ENCODE measurements at regions not wholly inside any gene's neighbourhood (a gene's known extent, or its start where the extent isn't known, plus 50 kb on each side); places are given as distances from the start of the nearest gene placed in this dataset.

- BruUV-seq (replicated peaks), result no TSS peak
- Histone ChIP-seq H3K36me3 (ENCODE audit: control insufficient read depth in 2 of 2, extremely low read depth in 1 of 2, insufficient read depth in 2 of 2, low read length in 2 of 2) (no peaks in the 10 kb centered on the region), H3K9me3 (replicated peaks; ENCODE audit: control insufficient read depth, insufficient read depth, low read length) (no peaks in the 10 kb centered on the region), H3K4me3 (replicated peaks in 1 of 3; ENCODE audit: insufficient read depth in 1 of 3, low read depth in 1 of 3, low read length in 3 of 3) (no peak overlapping the region), H4K20me1 (replicated peaks; ENCODE audit: control insufficient read depth, extremely low read depth, insufficient read depth, low read length) (no peaks in the 10 kb centered on the region), H3K4me2 (ENCODE audit: insufficient read depth, low read length) (no peak overlapping the region), H3K79me2 (ENCODE audit: control insufficient read depth, insufficient read depth, low read length) (no peaks in the 10 kb centered on the region), H3K27me3 (ENCODE audit: control insufficient read depth in 2 of 2, insufficient read depth in 2 of 2, low read length in 2 of 2) (no peaks in the 10 kb centered on the region), H3K4me1 (ENCODE audit: control insufficient read depth, extremely low read depth, insufficient read depth, low read length) (no peaks in the 10 kb centered on the region), H3K9ac (replicated peaks; ENCODE audit: extremely low read depth, insufficient read depth, low read length) (no peak overlapping the region), H2AFZ (ENCODE audit: low read depth, low read length) (no peak overlapping the region), H3K27ac (ENCODE audit: insufficient read depth, low read depth, low read length) (no peak overlapping the region), H3K9me1 (replicated peaks; ENCODE audit: control insufficient read depth, extremely low read depth, insufficient read depth, low read length) (no peaks in the 10 kb centered on the region)
- FAIRE-seq (no peak), DNase-seq (ENCODE audit: low read depth, low spot score) (no peak)
- ChIA-PET CTCF (no interaction called here), POLR2A (no interaction called here)
- dilution Hi-C loops (cut with MboI; ENCODE audit: extremely low pct_ligation_motif_present, low sequenced_read_pairs), result no loop called here
- intact Hi-C loops (cut with micrococcal nuclease), result no loop called here
- no peak for TF ChIP-seq MAX (IDR thresholded peaks at IDR 0.05; ENCODE audit: insufficient read depth, insufficient read length)
- no peak for TF ChIP-seq POLR2AphosphoS5 (IDR thresholded peaks at IDR 0.05; ENCODE audit: insufficient read depth, low read depth, low read length)
- no peak for TF ChIP-seq GATA2 (IDR thresholded peaks at IDR 0.05; ENCODE audit: insufficient read depth, insufficient read length, low read depth, low read length)
Measured at GRCh38 chr13:62046512-62046911, 630.9 kb upstream of the PCDH20 start.

- Histone ChIP-seq H4K20me1 (replicated peaks; ENCODE audit: control insufficient read depth, extremely low read depth, insufficient read depth, low read length) (no peaks in the 10 kb centered on the region), H3K9me3 (replicated peaks; ENCODE audit: control insufficient read depth, insufficient read depth, low read length) (no peaks in the 10 kb centered on the region), H3K4me3 (replicated peaks in 1 of 3; ENCODE audit: insufficient read depth in 1 of 3, low read depth in 1 of 3, low read length in 3 of 3) (no peak overlapping the region), H3K9me1 (replicated peaks; ENCODE audit: control insufficient read depth, extremely low read depth, insufficient read depth, low read length) (no peaks in the 10 kb centered on the region), H3K36me3 (ENCODE audit: control insufficient read depth in 2 of 2, extremely low read depth in 1 of 2, insufficient read depth in 2 of 2, low read length in 2 of 2) (no peaks in the 10 kb centered on the region), H3K4me2 (ENCODE audit: insufficient read depth, low read length) (no peak overlapping the region), H3K9ac (replicated peaks; ENCODE audit: extremely low read depth, insufficient read depth, low read length) (no peak overlapping the region), H3K4me1 (ENCODE audit: control insufficient read depth, extremely low read depth, insufficient read depth, low read length) (no peaks in the 10 kb centered on the region), H2AFZ (ENCODE audit: low read depth, low read length) (no peak overlapping the region), H3K27ac (ENCODE audit: insufficient read depth, low read depth, low read length) (no peak overlapping the region), H3K27me3 (ENCODE audit: control insufficient read depth in 2 of 2, insufficient read depth in 2 of 2, low read length in 2 of 2) (no peaks in the 10 kb centered on the region), H3K79me2 (ENCODE audit: control insufficient read depth, insufficient read depth, low read length) (no peaks in the 10 kb centered on the region)
- DNase-seq (ENCODE audit: low read depth, low spot score) (no peak), FAIRE-seq (no peak)
- CTCF ChIA-PET, result no interaction called here
- intact Hi-C loops (cut with micrococcal nuclease) (no loop called here), dilution Hi-C loops (cut with MboI; ENCODE audit: extremely low pct_ligation_motif_present, low sequenced_read_pairs) (no loop called here)
- BruUV-seq (replicated peaks), result no TSS peak
- POLR2A ChIA-PET, result no interaction called here
- no peak for TF ChIP-seq CTCF (IDR thresholded peaks at IDR 0.05; ENCODE audit: extremely low read depth in 1 of 2, insufficient read depth in 1 of 2, low read depth in 1 of 2, low read length in 2 of 2)
Measured at GRCh38 chr13:62043600-62043999, 628.0 kb upstream of the PCDH20 start.

Measured in endothelial cell of umbilical vein (primary cell).